PFSK-1 (cell line): ENCODE measurements at regions not wholly inside any gene's neighbourhood (a gene's known extent, or its start where the extent isn't known, plus 50 kb on each side); places are given as distances from the start of the nearest gene placed in this dataset.

Experiments
- FOXP2 ChIP-seq: optimal IDR thresholded peaks from 2 replicates; pipeline ENCODE3; 2011; ENCODE audit warnings: borderline replicate concordance, control low read depth, inconsistent platforms; ENCODE audit not compliant: insufficient read depth; ENCODE audit errors: extremely low read length, extremely low read depth
- POLR2AphosphoS5 ChIP-seq: IDR thresholded peaks from 2 replicates; pipeline ENCODE4 v1.6.1; 2012; ENCODE audit warnings: low read depth, mild to moderate bottlenecking, control low read depth, low read length, moderate library complexity
- REST ChIP-seq, 2 experiments: IDR thresholded peaks; 2 replicates each; pipeline versions ENCODE4 v1.6.1 to v1.8.0; 2011 to 2012; ENCODE audit warnings: low read depth in 2 of 2, low read length in 2 of 2, control low read depth in 1 of 2, inconsistent platforms in 1 of 2, mild to moderate bottlenecking in 1 of 2, moderate library complexity in 1 of 2; ENCODE audit not compliant: insufficient read depth in 1 of 2
- SIN3A ChIP-seq: IDR thresholded peaks from 2 replicates; pipeline ENCODE4 v1.6.1; 2012; ENCODE audit warnings: mild to moderate bottlenecking, low read length, moderate library complexity, borderline replicate concordance; ENCODE audit not compliant: insufficient read depth
- TAF1 ChIP-seq: IDR thresholded peaks from 2 replicates; pipeline ENCODE4 v1.6.1; 2012; ENCODE audit warnings: low read length, control low read depth, borderline replicate concordance; ENCODE audit not compliant: insufficient read depth

- TF ChIP-seq SIN3A: no peak
Observed at GRCh38 chr1:222061711-222062359, 319.9 kb upstream of the DUSP10 start.

GRCh38 chr1:222060210-222060916 is 318.5 kb upstream of the DUSP10 start:
- no peak for TF ChIP-seq SIN3A
- TF ChIP-seq REST (IDR thresholded peaks at IDR 0.05; ENCODE audit: insufficient read depth in 1 of 2, low read depth in 2 of 2, low read length in 2 of 2): no peak
- no peak for TF ChIP-seq FOXP2
- no peak for TF ChIP-seq POLR2AphosphoS5

- TF ChIP-seq REST (IDR thresholded peaks at IDR 0.05; ENCODE audit: insufficient read depth in 1 of 2, low read depth in 2 of 2, low read length in 2 of 2) (no peak), FOXP2 (no peak), SIN3A (no peak), TAF1 (no peak)
Observed at GRCh38 chr1:222058249-222058648, 316.4 kb upstream of the DUSP10 start.

- TF ChIP-seq FOXP2 (no peak), TAF1 (no peak), SIN3A (no peak), POLR2AphosphoS5 (no peak), REST (IDR thresholded peaks at IDR 0.05; ENCODE audit: insufficient read depth in 1 of 2, low read depth in 2 of 2, low read length in 2 of 2) (no peak)
Observed at GRCh38 chr1:222057162-222057561, 315.3 kb upstream of the DUSP10 start.

GRCh38 chr1:222054416-222054815 is 312.5 kb upstream of the DUSP10 start:
- no peak for TF ChIP-seq TAF1
- no peak for TF ChIP-seq REST (IDR thresholded peaks at IDR 0.05; ENCODE audit: insufficient read depth in 1 of 2, low read depth in 2 of 2, low read length in 2 of 2)
